GM12878 (cell line): ENCODE measurements at regions not wholly inside any gene's neighbourhood (a gene's known extent, or its start where the extent isn't known, plus 50 kb on each side); places are given as distances from the start of the nearest gene placed in this dataset.

Source experiments
- ATAC-seq: fragments of 200-7000 bp; cut with Tn5 transposase; 3 replicates; pipeline ENCODE4 v1.9.1; 2020; ENCODE audit warnings: mild to moderate bottlenecking, moderate library complexity
- BruUV-seq: library from RNA; stranded (reverse); fragments of 400-500 nt; replicated peaks from 2 replicates; lab custom pipeline; 2021; lab: Mats Ljungman, UMichigan
- CTCF ChIA-PET: fragments of 300-600 bp; sonication (Branson Sonifier 250); formaldehyde crosslinking; extraction: SDS; loops from one replicate; lab custom pipeline; 2021; ENCODE audit warnings: inconsistent platforms; lab: Yijun Ruan, JAX
- POLR2A ChIA-PET: fragments of 350-600 bp; formaldehyde crosslinking; extraction: SDS; loops from one replicate; lab custom pipeline; 2021; ENCODE audit warnings: inconsistent platforms; lab: Charles Lee
- RAD21 ChIA-PET: fragments of 300-600 bp; sonication (Branson Sonifier 250); formaldehyde crosslinking; loops from one replicate; lab custom pipeline; 2023; ENCODE audit warnings: antibody characterized with exemption; ENCODE audit not compliant: unreplicated experiment; lab: Charles Lee
- SMC1A ChIA-PET: fragments of 300-600 bp; sonication (Branson Sonifier 250); formaldehyde crosslinking; loops from one replicate; lab custom pipeline; 2023; ENCODE audit not compliant: unreplicated experiment, uncharacterized antibody; lab: Charles Lee
- DNase-seq: peaks from one replicate; pipeline ENCODE4 v3.0.0-alpha.2; 2011; ENCODE audit warnings: low read depth, low spot score
- FAIRE-seq: peaks from 3 replicates; lab custom pipeline; 2011; peaks lifted over from hg19 to GRCh38; lab: Jason Lieb, UNC
- H2AFZ ChIP-seq: 2 replicates; pipeline ENCODE4 v1.6.0; 2011; ENCODE audit warnings: low read depth, low read length, control low read depth; ENCODE audit not compliant: control insufficient read depth
- H3K27ac ChIP-seq: 2 replicates; pipeline ENCODE4 v1.5.1; 2011; ENCODE audit warnings: control low read depth; ENCODE audit not compliant: control insufficient read depth, insufficient read depth
- H3K27me3 ChIP-seq, 2 experiments: replicated peaks in 1 of 2; 2 replicates each; pipeline versions ENCODE4 v1.6.0 to v1.6.1; 2011; ENCODE audit warnings: low read length in 1 of 2; ENCODE audit not compliant: control insufficient read depth in 2 of 2, insufficient read depth in 2 of 2
- H3K36me3 ChIP-seq, 2 experiments: 2 replicates each; pipeline ENCODE4 v1.5.1; 2011; ENCODE audit warnings: low read length in 1 of 2; ENCODE audit not compliant: control insufficient read depth in 2 of 2, insufficient read depth in 2 of 2
- H3K4me1 ChIP-seq: 2 replicates; pipeline ENCODE4 v1.6.1; 2011; ENCODE audit warnings: mild to moderate bottlenecking, low read length, moderate library complexity, mixed read lengths; ENCODE audit not compliant: control insufficient read depth, insufficient read depth
- H3K4me2 ChIP-seq: 2 replicates; pipeline ENCODE4 v1.6.0; 2011; ENCODE audit warnings: control low read depth; ENCODE audit not compliant: control insufficient read depth, insufficient read depth
- H3K4me3 ChIP-seq: fragments of 200-600 bp; sonication (generic); 2 replicates; pipeline ENCODE4 v1.5.1; 2016
- H3K79me2 ChIP-seq: 2 replicates; pipeline ENCODE4 v1.6.0; 2011; ENCODE audit warnings: low read length; ENCODE audit not compliant: control insufficient read depth, insufficient read depth
- H3K9ac ChIP-seq: 2 replicates; pipeline ENCODE4 v1.8.0; 2011; ENCODE audit warnings: low read length, control low read depth, mixed read lengths; ENCODE audit not compliant: control insufficient read depth, insufficient read depth
- H3K9me3 ChIP-seq: replicated peaks from 3 replicates; pipeline ENCODE4 v1.5.1; 2011; ENCODE audit warnings: mild to moderate bottlenecking, low read length; ENCODE audit not compliant: control insufficient read depth, insufficient read depth
- H4K20me1 ChIP-seq: 2 replicates; pipeline ENCODE4 v1.6.0; 2011; ENCODE audit not compliant: control insufficient read depth, insufficient read depth
- CREB1 ChIP-seq: IDR thresholded peaks from 2 replicates; pipeline ENCODE4 v1.6.1; 2012; ENCODE audit warnings: low read depth, mild to moderate bottlenecking, inconsistent platforms
- DPF2 ChIP-seq: fragments of 450-650 bp; IDR thresholded peaks from 2 replicates; pipeline ENCODE4 v1.6.1; 2017; ENCODE audit warnings: mild to moderate bottlenecking
- EGR1 ChIP-seq, 2 experiments: IDR thresholded peaks; 1 replicate in 1 of 2; 2 replicates in 1 of 2; pipeline ENCODE4 v1.6.1; 2011 to 2012; ENCODE audit warnings: low read depth in 2 of 2, low read length in 2 of 2, borderline replicate concordance in 1 of 2, mild to moderate bottlenecking in 1 of 2, moderate library complexity in 1 of 2
- GATAD2B ChIP-seq: fragments of 450-650 bp; conservative IDR thresholded peaks from 2 replicates; pipeline ENCODE4 v1.6.1; 2017; ENCODE audit warnings: low read depth, mild to moderate bottlenecking, moderate library complexity
- IKZF2 ChIP-seq, 2 experiments: fragments of 450-650 bp; IDR thresholded peaks; 2 replicates each; pipeline ENCODE4 v1.6.1; 2017; ENCODE audit warnings: mild to moderate bottlenecking in 2 of 2, moderate library complexity in 2 of 2
- JUND ChIP-seq: IDR thresholded peaks from 2 replicates; pipeline ENCODE4 v1.6.1; 2012; ENCODE audit warnings: low read depth, mild to moderate bottlenecking, low read length, improper control_type of control experiment, moderate library complexity
- MTA3 ChIP-seq: IDR thresholded peaks from 2 replicates; pipeline ENCODE4 v1.6.1; 2012; ENCODE audit warnings: low read length, inconsistent platforms, borderline replicate concordance
- RAD21 ChIP-seq: IDR thresholded peaks from 2 replicates; pipeline ENCODE4 v1.6.1; 2011; ENCODE audit warnings: mild to moderate bottlenecking, low read depth, low read length, moderate library complexity; ENCODE audit not compliant: insufficient read depth
- RB1 ChIP-seq: fragments of 450-650 bp; formaldehyde crosslinking; IDR thresholded peaks from 2 replicates; pipeline ENCODE4 v1.6.1; 2017; ENCODE audit warnings: mild to moderate bottlenecking, borderline replicate concordance
- RELA ChIP-seq: fragments of 450-650 bp; IDR thresholded peaks from 2 replicates; pipeline ENCODE4 v1.8.0; 2014; ENCODE audit warnings: borderline replicate concordance; ENCODE audit not compliant: partially characterized antibody
- SMARCA5 ChIP-seq: fragments of 450-650 bp; IDR thresholded peaks from 2 replicates; pipeline ENCODE4 v1.6.1; 2017; ENCODE audit warnings: mild to moderate bottlenecking
- SREBF2 ChIP-seq: IDR thresholded peaks from 2 replicates; pipeline ENCODE4 v1.6.1; 2012; ENCODE audit warnings: mild to moderate bottlenecking, low read length
- USF2 ChIP-seq: IDR thresholded peaks from 2 replicates; pipeline ENCODE4 v1.6.1; 2011; ENCODE audit warnings: low read depth, low read length, improper control_type of control experiment, borderline replicate concordance
- WRNIP1 ChIP-seq: IDR thresholded peaks from 2 replicates; pipeline ENCODE4 v1.6.1; 2011; ENCODE audit warnings: low read depth, low read length, improper control_type of control experiment, borderline replicate concordance
- ZNF217 ChIP-seq: fragments of 450-650 bp; IDR thresholded peaks from 2 replicates; pipeline ENCODE4 v1.6.1; 2017; ENCODE audit warnings: antibody characterized with exemption, mild to moderate bottlenecking
- WGBS: methylation state at CpG from one replicate; pipeline ENCODE4 v1.1.6; 2016; ENCODE audit warnings: low lambda C conversion rate; ENCODE audit not compliant: insufficient replicate concordance, insufficient coverage; ENCODE audit errors: missing lambda C conversion rate; 5-methylcytosine and 5-hydroxymethylcytosine counted together
- in situ Hi-C: fragments of 300-500 bp; cut with MboI; formaldehyde crosslinking; loops from 9 replicates; pipeline ENCODE4 v1.14.3; 2018; ENCODE audit warnings: mixed read lengths
- intact Hi-C: fragments of 100-400 bp; cut with micrococcal nuclease; formaldehyde crosslinking; loops from one replicate; pipeline ENCODE4 v1.14.2; 2022; ENCODE audit not compliant: unreplicated experiment

DNA sequence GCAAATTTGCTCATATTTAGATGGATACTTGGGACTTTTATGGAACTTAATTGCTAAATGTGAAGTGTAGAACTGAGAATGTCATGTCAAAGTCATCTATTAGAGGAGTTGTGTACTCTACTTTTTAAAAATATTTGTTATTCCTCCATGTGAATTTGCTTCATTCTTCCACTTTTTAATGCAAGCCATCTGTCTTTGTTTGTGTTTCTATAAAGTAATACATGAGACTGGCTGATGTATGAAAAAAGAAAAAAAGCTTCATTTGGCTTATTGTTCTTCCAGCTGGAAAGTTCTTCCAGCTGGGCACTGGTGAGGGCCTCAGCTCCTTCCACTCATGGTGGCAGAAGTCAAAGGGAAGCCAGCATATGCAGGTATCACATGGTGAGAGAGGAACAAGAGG, 114.6 kb upstream of the GRID2 start:
- FAIRE-seq (no peak), ATAC-seq (no peak), DNase-seq (no peak)
- intact Hi-C loops (no loop called here), in situ Hi-C loops (no loop called here)
- ChIA-PET SMC1A (interaction anchor here (1.4 kb wide), 1 partner anchor 9 kb away, joined by 3 read pairs; no protein-coding TSS in a partner anchor), RAD21 (no interaction called here), POLR2A (no interaction called here), CTCF (no interaction called here)
- no peaks in the 10 kb centered on the region for H3K79me2 ChIP-seq
- no peak overlapping the region for H2AFZ ChIP-seq
- BruUV-seq: no TSS peak
- H3K4me3 ChIP-seq: no peak overlapping the region
- H3K36me3 ChIP-seq: no peaks in the 10 kb centered on the region
- TF ChIP-seq MTA3: no peak
- no peak for TF ChIP-seq IKZF2 (IDR thresholded peaks at IDR 0.05)
- no peak for TF ChIP-seq RAD21
- TF ChIP-seq EGR1 (IDR thresholded peaks at IDR 0.05; ENCODE audit: borderline replicate concordance in 1 of 2, low read depth in 2 of 2, low read length in 2 of 2): no peak
- H3K27ac ChIP-seq: no peak overlapping the region
- no peaks in the 10 kb centered on the region for H3K9me3 ChIP-seq
- H3K4me1 ChIP-seq: no peaks in the 10 kb centered on the region
- H3K4me2 ChIP-seq: no peak overlapping the region
- no peak overlapping the region for H3K9ac ChIP-seq
- H3K27me3 ChIP-seq: no peaks in the 10 kb centered on the region
- no peaks in the 10 kb centered on the region for H4K20me1 ChIP-seq

DNA sequence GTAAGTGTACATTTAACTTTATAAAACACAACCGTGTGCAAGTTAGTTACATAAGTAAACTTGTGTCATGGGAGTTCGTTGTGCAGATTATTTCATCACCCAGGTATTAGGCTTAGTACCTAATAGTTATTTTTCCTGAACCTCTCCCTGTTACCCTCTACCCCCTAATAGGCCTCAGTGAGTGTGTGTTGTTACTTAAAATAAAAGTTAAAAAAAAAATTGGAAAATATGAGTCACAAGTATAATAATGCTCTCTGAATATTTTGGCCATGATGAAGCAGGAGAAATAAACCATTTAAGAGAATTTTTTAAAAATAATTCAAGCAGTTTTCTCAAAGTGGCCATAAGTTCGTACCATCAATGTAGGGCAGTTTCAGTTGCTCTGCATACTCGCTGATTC, 105.1 kb upstream of the GRID2 start:
- intact Hi-C loops (no loop called here), in situ Hi-C loops (no loop called here)
- no peaks in the 10 kb centered on the region for H3K36me3 ChIP-seq
- no peaks in the 10 kb centered on the region for H3K4me1 ChIP-seq
- no peak overlapping the region for H3K4me2 ChIP-seq
- H3K79me2 ChIP-seq: no peaks in the 10 kb centered on the region
- no peak overlapping the region for H3K4me3 ChIP-seq
- no peak overlapping the region for H3K27ac ChIP-seq
- WGBS: 8% methylated on average over 4 of the region's 4 CpGs
- FAIRE-seq (no peak), DNase-seq (no peak), ATAC-seq (no peak)
- SMC1A ChIA-PET: no interaction called here
- BruUV-seq: no TSS peak
- TF ChIP-seq RAD21 (no peak), RB1 (no peak), RELA (no peak), EGR1 (IDR thresholded peaks at IDR 0.05; ENCODE audit: borderline replicate concordance in 1 of 2, low read depth in 2 of 2, low read length in 2 of 2) (no peak), SREBF2 (no peak), ZNF217 (no peak), DPF2 (no peak), USF2 (no peak), SMARCA5 (no peak), CREB1 (no peak), JUND (no peak), GATAD2B (no peak), WRNIP1 (no peak)
- no peak overlapping the region for H2AFZ ChIP-seq
- H4K20me1 ChIP-seq: no peaks in the 10 kb centered on the region
- RAD21 ChIA-PET: no interaction called here
- CTCF ChIA-PET: no interaction called here
- H3K27me3 ChIP-seq: no peaks in the 10 kb centered on the region
- no peaks in the 10 kb centered on the region for H3K9me3 ChIP-seq
- no peak overlapping the region for H3K9ac ChIP-seq
- POLR2A ChIA-PET: no interaction called here
